Prostate gland (tissue), 2 donors: ENCODE measurements at regions not wholly inside any gene's neighbourhood (a gene's known extent, or its start where the extent isn't known, plus 50 kb on each side); places are given as distances from the start of the nearest gene placed in this dataset.
"Not testable (repeated sequence)": the region's sequence is repeated elsewhere in the genome, so short reads cannot be mapped to it uniquely, and the experiment has no call there.

Experiments used
- DNase-seq: peaks from one replicate; pipeline ENCODE4 v3.0.0-alpha.2; 2019; ENCODE audit warnings: low spot score
- H3K27ac ChIP-seq, 2 donors: fragments of 200-600 bp; sonication (generic); 2 replicates each; pipeline ENCODE4 v1.5.1; 2017 to 2019
- H3K27me3 ChIP-seq: fragments of 200-600 bp; sonication (generic); replicated peaks from 2 replicates; pipeline ENCODE4 v1.5.1; 2019; ENCODE audit not compliant: insufficient read depth
- H3K36me3 ChIP-seq, 2 donors: fragments of 200-600 bp; sonication (generic); 1 replicate in 1 of 2; 2 replicates in 1 of 2; pipeline versions ENCODE4 v1.5.1 to v1.8.1; 2017 to 2019
- H3K4me1 ChIP-seq: fragments of 200-600 bp; sonication (generic); replicated peaks from 2 replicates; pipeline ENCODE4 v1.5.1; 2019
- H3K4me3 ChIP-seq, 2 donors: fragments of 200-600 bp; sonication (generic); 2 replicates each; pipeline ENCODE4 v1.5.1; 2017 to 2019
- H3K9me3 ChIP-seq: fragments of 200-600 bp; sonication (generic); 2 replicates; pipeline ENCODE4 v1.5.1; 2017
- POLR2A ChIP-seq: fragments of 450-650 bp; IDR thresholded peaks from one replicate; pipeline ENCODE4 v1.6.1; 2016; ENCODE audit warnings: antibody characterized with exemption, mild to moderate bottlenecking
- POLR2AphosphoS5 ChIP-seq: sonication (generic); formaldehyde crosslinking; IDR thresholded peaks from one replicate; pipeline ENCODE4 v1.6.1; 2017; ENCODE audit warnings: antibody characterized with exemption
- WGBS: methylation state at CpG from one replicate; pipeline ENCODE4 v1.1.5; 2018; 5-methylcytosine and 5-hydroxymethylcytosine counted together
- intact Hi-C: fragments of 100-400 bp; cut with DNase I; formaldehyde crosslinking; loops from one replicate; pipeline ENCODE4 v1.14.2; 2022
- TF ChIP-seq, protein P1 (sequence below), 4 experiments: fragments of 200-600 bp in 2 of 4; fragments of 450-650 bp in 2 of 4; sonication (generic) in 2 of 4; IDR thresholded peaks; 1 replicate in 3 of 4; 2 replicates in 1 of 4; pipeline ENCODE4 v1.5.1; 2016 to 2019; ENCODE audit warnings: antibody characterized with exemption in 4 of 4, mild to moderate bottlenecking in 2 of 4, moderate library complexity in 2 of 4

DNA sequence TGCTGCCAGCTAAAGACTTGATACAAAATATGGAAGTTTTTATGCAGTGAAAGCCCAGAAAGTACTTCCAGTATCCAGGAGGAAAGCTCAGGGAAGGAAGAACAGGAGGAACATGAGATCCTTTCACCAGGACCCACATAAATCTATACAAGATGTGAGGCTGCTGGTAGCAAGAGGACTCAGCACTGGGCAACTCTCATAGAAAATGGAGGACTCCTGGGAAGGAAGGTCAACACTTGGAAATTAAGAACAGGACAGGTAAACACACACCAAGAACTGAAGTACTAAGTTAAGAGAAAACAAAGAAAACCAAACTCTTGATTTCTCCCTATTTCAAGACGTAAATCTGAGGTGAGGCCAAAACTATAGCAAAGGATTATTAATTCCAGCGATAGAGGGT lies 220.5 kb upstream of the HSF2 start:
- H3K36me3 ChIP-seq = no peaks in the 10 kb centered on the region
- no peaks in the 10 kb centered on the region for H3K27me3 ChIP-seq
- no peak overlapping the region for H3K4me3 ChIP-seq
- H3K27ac ChIP-seq = no peak overlapping the region
- H3K9me3 ChIP-seq = no peaks in the 10 kb centered on the region
- intact Hi-C loops = no loop called here
- TF ChIP-seq POLR2AphosphoS5 = no peak
- TF ChIP-seq POLR2A = no peak
- TF ChIP-seq, protein P1, sequence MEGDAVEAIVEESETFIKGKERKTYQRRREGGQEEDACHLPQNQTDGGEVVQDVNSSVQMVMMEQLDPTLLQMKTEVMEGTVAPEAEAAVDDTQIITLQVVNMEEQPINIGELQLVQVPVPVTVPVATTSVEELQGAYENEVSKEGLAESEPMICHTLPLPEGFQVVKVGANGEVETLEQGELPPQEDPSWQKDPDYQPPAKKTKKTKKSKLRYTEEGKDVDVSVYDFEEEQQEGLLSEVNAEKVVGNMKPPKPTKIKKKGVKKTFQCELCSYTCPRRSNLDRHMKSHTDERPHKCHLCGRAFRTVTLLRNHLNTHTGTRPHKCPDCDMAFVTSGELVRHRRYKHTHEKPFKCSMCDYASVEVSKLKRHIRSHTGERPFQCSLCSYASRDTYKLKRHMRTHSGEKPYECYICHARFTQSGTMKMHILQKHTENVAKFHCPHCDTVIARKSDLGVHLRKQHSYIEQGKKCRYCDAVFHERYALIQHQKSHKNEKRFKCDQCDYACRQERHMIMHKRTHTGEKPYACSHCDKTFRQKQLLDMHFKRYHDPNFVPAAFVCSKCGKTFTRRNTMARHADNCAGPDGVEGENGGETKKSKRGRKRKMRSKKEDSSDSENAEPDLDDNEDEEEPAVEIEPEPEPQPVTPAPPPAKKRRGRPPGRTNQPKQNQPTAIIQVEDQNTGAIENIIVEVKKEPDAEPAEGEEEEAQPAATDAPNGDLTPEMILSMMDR (IDR thresholded peaks at IDR 0.05) = no peak
- no peak for DNase-seq
- WGBS = 76% methylated on average over 2 of the region's 2 CpGs
- H3K4me1 ChIP-seq = no peaks in the 10 kb centered on the region

DNA sequence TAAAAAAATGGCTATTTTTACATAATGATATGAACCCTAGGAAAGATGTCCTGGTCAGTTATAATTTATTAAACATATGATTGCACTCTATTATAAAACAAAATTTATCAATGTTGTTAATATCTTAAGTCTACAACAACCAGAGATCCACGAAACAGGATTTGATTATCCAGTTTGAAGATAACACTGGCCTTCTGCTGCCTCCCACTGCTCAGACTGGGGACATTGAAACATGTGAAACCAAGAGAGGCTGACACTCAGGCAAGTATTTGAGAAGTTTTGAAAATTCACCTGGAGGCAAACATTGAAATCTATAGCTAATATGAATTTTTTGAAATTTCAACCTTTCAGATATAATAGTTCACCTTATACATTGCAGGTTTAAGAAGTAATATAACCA lies 219.3 kb upstream of the HSF2 start:
- Histone ChIP-seq H3K9me3 (no peaks in the 10 kb centered on the region), H3K36me3 (no peaks in the 10 kb centered on the region), H3K27ac (no peak overlapping the region), H3K4me3 (no peak overlapping the region), H3K27me3 (no peaks in the 10 kb centered on the region), H3K4me1 (no peaks in the 10 kb centered on the region)
- TF ChIP-seq, protein P1 (IDR thresholded peaks at IDR 0.05) = peak in 1 of 4 experiments; percentile 21
- TF ChIP-seq POLR2A (no peak), POLR2AphosphoS5 (no peak)
- intact Hi-C loops = loop anchor here (5.0 to 10.0 kb wide), 5 partner anchors 135 to 1125 kb away; partner anchors contain the start of gene TBC1D32
- no peak for DNase-seq
- 13% methylated on average over 1 of the region's 1 CpG for WGBS

DNA sequence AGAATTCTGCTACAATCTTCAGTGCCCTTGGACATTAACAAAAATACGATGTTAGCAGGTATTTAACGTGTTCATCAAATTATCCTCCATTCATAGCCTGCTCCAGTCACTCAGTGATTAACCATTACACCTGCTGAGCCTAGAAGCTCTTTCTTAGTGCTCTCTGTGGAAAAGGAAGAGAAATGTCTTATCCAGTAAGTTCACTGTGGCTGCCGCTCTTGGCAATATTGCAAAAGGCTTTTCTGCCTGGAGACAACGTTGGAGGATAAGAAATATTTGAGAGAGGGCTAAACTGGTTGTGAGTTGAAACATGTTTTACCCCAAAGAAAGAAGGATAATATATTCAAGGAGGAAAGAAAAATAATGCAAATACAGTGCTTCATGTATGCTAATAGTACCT lies 217.4 kb upstream of the HSF2 start:
- Histone ChIP-seq H3K36me3 (no peaks in the 10 kb centered on the region), H3K27ac (no peak overlapping the region), H3K9me3 (no peaks in the 10 kb centered on the region), H3K4me1 (no peaks in the 10 kb centered on the region), H3K4me3 (no peak overlapping the region), H3K27me3 (no peaks in the 10 kb centered on the region)
- TF ChIP-seq POLR2A (no peak), POLR2AphosphoS5 (no peak)
- TF ChIP-seq, protein P1 (IDR thresholded peaks at IDR 0.05) = no peak
- intact Hi-C loops = loop anchor here (2.0 to 10.0 kb wide), 6 partner anchors 137 to 1127 kb away; partner anchors contain the start of gene TBC1D32
- DNase-seq = no peak
- 64% methylated on average over 4 of the region's 4 CpGs for WGBS

DNA sequence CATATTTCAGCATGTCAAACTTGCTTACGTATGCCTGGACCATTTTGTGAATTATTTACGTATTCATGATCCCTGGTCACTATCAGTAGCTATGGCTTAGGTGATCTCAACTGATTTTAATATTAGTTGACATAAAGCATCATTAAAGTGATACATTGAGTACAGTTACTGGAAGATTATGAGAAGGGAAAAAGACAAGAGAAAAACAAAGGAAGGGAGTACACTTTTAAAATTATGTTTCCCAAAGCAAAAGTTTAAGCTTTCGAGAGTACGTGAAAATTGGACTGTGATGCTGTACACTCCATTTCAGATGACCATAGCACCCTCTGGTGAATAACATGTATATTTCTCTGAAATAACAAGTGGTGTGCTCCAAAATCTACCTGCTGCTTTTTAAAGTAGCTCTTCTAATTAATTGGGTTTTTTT lies 215.0 kb upstream of the HSF2 start:
- intact Hi-C loops = loop anchor here (5.0 to 10.0 kb wide), 5 partner anchors 140 to 1130 kb away; partner anchors contain the start of gene TBC1D32
- H3K9me3 ChIP-seq = no peaks in the 10 kb centered on the region
- H3K4me1 ChIP-seq = no peaks in the 10 kb centered on the region
- TF ChIP-seq, protein P1 (IDR thresholded peaks at IDR 0.05) = peak in 2 of 4 experiments; percentile 61 to 66
- no peak for TF ChIP-seq POLR2AphosphoS5
- H3K36me3 ChIP-seq = no peaks in the 10 kb centered on the region
- H3K4me3 ChIP-seq = no peak overlapping the region
- H3K27ac ChIP-seq = no peak overlapping the region
- WGBS = 21% methylated on average over 4 of the region's 4 CpGs
- no peaks in the 10 kb centered on the region for H3K27me3 ChIP-seq
- DNase-seq = no peak

DNA sequence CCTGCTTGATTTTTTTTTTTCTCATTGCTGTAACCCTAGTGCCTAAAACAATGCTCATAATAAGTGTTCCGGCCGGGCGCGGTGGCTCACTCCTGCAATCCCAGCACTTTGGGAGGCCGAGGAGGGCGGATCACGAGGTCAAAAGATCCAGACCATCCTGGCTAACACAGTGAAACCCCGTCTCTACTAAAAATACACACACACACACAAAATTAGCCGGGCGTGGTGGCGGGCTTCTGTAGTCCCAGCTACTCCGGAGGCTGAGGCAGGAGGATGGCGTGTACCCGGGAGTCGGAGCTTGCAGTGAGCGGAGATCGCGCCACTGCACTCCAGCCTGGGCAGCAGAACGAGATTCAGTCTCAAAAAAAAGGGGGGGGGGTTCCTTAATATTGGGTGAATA lies 214.0 kb upstream of the HSF2 start:
- WGBS = 92% methylated on average over 19 of the region's 19 CpGs
- H3K9me3 ChIP-seq, H3K4me1 ChIP-seq, DNase-seq, H3K36me3 ChIP-seq, H3K4me3 ChIP-seq, H3K27me3 ChIP-seq, H3K27ac ChIP-seq: not testable (repeated sequence)
- intact Hi-C loops = loop anchor here (10.0 kb wide), 4 partner anchors 141 to 1131 kb away; partner anchors contain the start of gene TBC1D32
